Tibial nerve (tissue), 4 donors: ENCODE measurements at regions not wholly inside any gene's neighbourhood (a gene's known extent, or its start where the extent isn't known, plus 50 kb on each side); places are given as distances from the start of the nearest gene placed in this dataset.

ENCODE experiments used
- DNase-seq, 2 donors: peaks; one replicate each; pipeline ENCODE4 v3.0.0-alpha.2; 2019; ENCODE audit warnings: low spot score in 2 of 2
- H3K27ac ChIP-seq, 4 donors: fragments of 200-600 bp; sonication (generic) in 3 of 4; one replicate each; pipeline ENCODE4 v1.5.1; 2017 to 2019; ENCODE audit warnings: mild to moderate bottlenecking in 1 of 4
- H3K27me3 ChIP-seq, 2 donors: fragments of 200-600 bp; sonication (generic) in 1 of 2; one replicate each; pipeline versions ENCODE4 v1.5.1 to v1.6.0; 2017 to 2019
- H3K36me3 ChIP-seq, 3 donors: fragments of 200-600 bp; sonication (generic); one replicate each; pipeline ENCODE4 v1.5.1; 2018 to 2019
- H3K4me1 ChIP-seq, 4 donors: fragments of 200-600 bp; sonication (generic) in 3 of 4; one replicate each; pipeline ENCODE4 v1.5.1; 2017 to 2019
- H3K4me3 ChIP-seq, 4 donors: fragments of 200-600 bp; sonication (generic) in 3 of 4; one replicate each; pipeline ENCODE4 v1.5.1; 2017 to 2019; ENCODE audit warnings: mild to moderate bottlenecking in 1 of 4, moderate library complexity in 1 of 4
- H3K9me3 ChIP-seq, 4 donors: fragments of 200-600 bp; sonication (generic) in 3 of 4; one replicate each; pipeline ENCODE4 v1.5.1; 2017 to 2019
- CTCF ChIP-seq, 5 experiments: fragments of 200-600 bp in 3 of 5; fragments of 450-650 bp in 2 of 5; sonication (generic) in 3 of 5; IDR thresholded peaks; one replicate each; pipeline ENCODE4 v1.5.1; 2016 to 2019; ENCODE audit warnings: antibody characterized with exemption in 5 of 5, mild to moderate bottlenecking in 3 of 5, moderate library complexity in 2 of 5
- EP300 ChIP-seq, 2 donors: sonication (generic); formaldehyde crosslinking; IDR thresholded peaks; one replicate each; pipeline ENCODE4 v1.6.1; 2017; ENCODE audit warnings: antibody characterized with exemption in 2 of 2, mild to moderate bottlenecking in 1 of 2
- POLR2A ChIP-seq, 2 donors: fragments of 450-650 bp; IDR thresholded peaks; one replicate each; pipeline ENCODE4 v1.6.1; 2017; ENCODE audit warnings: antibody characterized with exemption in 2 of 2, mild to moderate bottlenecking in 2 of 2, moderate library complexity in 2 of 2
- WGBS, 2 donors: methylation state at CpG; one replicate each; pipeline ENCODE4 v1.1.5; 2018; 5-methylcytosine and 5-hydroxymethylcytosine counted together

- no peak for DNase-seq
- Histone ChIP-seq H3K4me3 (no peak overlapping the region), H3K36me3 (no peaks in the 10 kb centered on the region), H3K27me3 (no peaks in the 10 kb centered on the region), H3K4me1 (no peaks in the 10 kb centered on the region), H3K9me3 (no peaks in the 10 kb centered on the region), H3K27ac (no peak overlapping the region)
- TF ChIP-seq EP300 (IDR thresholded peaks at IDR 0.05) (no peak), POLR2A (IDR thresholded peaks at IDR 0.05) (no peak), CTCF (IDR thresholded peaks at IDR 0.05) (no peak)
Measured at GRCh38 chrX:128870361-128870760, 652.9 kb downstream of the SMARCA1 start.

DNA sequence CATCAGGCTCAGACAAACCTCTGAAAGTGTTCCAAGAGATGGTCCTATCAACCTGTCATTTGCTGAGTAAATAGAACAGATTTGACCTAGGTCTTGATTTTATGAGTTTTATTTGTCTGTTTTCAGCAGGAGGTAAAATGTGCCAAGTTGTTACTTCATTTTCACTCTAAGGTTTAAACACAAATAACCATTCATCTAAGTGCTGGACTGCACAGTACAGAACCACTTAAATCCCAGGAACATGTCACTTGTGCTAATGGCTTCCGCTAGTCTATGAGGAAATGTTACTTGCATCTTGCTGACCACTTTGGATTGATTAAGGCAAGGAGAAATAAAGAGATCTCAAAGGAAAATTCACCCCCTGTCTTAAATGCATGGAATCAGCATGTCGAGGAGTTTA is 660.7 kb downstream of the SMARCA1 start:
- no peaks in the 10 kb centered on the region for H3K9me3 ChIP-seq
- H3K4me1 ChIP-seq: no peaks in the 10 kb centered on the region
- H3K4me3 ChIP-seq: no peak overlapping the region
- WGBS, 2 donors: 61 to 64% methylated on average over 2 of the region's 2 CpGs
- H3K27me3 ChIP-seq: no peaks in the 10 kb centered on the region
- no peak for DNase-seq
- TF ChIP-seq POLR2A (IDR thresholded peaks at IDR 0.05) (no peak), EP300 (IDR thresholded peaks at IDR 0.05) (no peak), CTCF (IDR thresholded peaks at IDR 0.05) (no peak)
- H3K27ac ChIP-seq: no peak overlapping the region
- no peaks in the 10 kb centered on the region for H3K36me3 ChIP-seq

- no peaks in the 10 kb centered on the region for H3K9me3 ChIP-seq
- no peak overlapping the region for H3K4me3 ChIP-seq
- no peak for DNase-seq
- H3K36me3 ChIP-seq: no peaks in the 10 kb centered on the region
- no peak overlapping the region for H3K27ac ChIP-seq
- H3K4me1 ChIP-seq: no peaks in the 10 kb centered on the region
- H3K27me3 ChIP-seq: no peaks in the 10 kb centered on the region
- WGBS, 2 donors: 28 to 56% methylated on average over 3 of the region's 3 CpGs
- TF ChIP-seq POLR2A (IDR thresholded peaks at IDR 0.05) (no peak), EP300 (IDR thresholded peaks at IDR 0.05) (no peak), CTCF (IDR thresholded peaks at IDR 0.05) (no peak)
Measured at GRCh38 chrX:128848374-128848773, 674.9 kb downstream of the SMARCA1 start.

GRCh38 chrX:128846385-128846784 is 676.9 kb downstream of the SMARCA1 start:
- Histone ChIP-seq H3K27me3 (no peaks in the 10 kb centered on the region), H3K4me1 (no peaks in the 10 kb centered on the region), H3K27ac (no peak overlapping the region), H3K4me3 (no peak overlapping the region), H3K9me3 (no peaks in the 10 kb centered on the region), H3K36me3 (no peaks in the 10 kb centered on the region)
- 64 to 79% methylated on average over 3 of the region's 3 CpGs for WGBS, 2 donors
- no peak for DNase-seq
- TF ChIP-seq EP300 (IDR thresholded peaks at IDR 0.05) (no peak), POLR2A (IDR thresholded peaks at IDR 0.05) (no peak), CTCF (IDR thresholded peaks at IDR 0.05) (no peak)

DNA sequence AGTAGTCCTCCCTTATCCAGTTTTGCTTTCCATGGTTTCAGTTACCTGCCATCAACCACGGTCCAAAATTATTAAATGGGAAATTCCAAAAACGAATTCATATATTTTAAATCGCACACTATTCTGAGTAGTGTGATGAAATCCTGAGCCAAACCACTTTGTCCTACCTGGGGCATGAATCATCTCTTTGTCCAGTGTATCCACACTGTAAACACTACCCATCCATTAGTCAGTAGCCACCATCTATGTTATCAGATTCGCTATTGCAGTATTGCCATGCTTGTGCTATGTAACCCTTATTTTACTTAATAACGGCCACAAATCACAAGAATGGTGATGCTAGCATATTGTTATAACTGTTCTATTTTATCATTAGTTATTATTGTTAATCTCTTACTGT is 704.6 kb downstream of the SMARCA1 start:
- WGBS, 2 donors: 86 to 91% methylated on average over 5 of the region's 5 CpGs
- Histone ChIP-seq H3K27ac (no peak overlapping the region), H3K9me3 (no peaks in the 10 kb centered on the region), H3K36me3 (no peaks in the 10 kb centered on the region), H3K27me3 (no peaks in the 10 kb centered on the region), H3K4me1 (no peaks in the 10 kb centered on the region), H3K4me3 (no peak overlapping the region)
- DNase-seq: no peak
- TF ChIP-seq POLR2A (IDR thresholded peaks at IDR 0.05): no peak
- TF ChIP-seq CTCF (IDR thresholded peaks at IDR 0.05): no peak
- TF ChIP-seq EP300 (IDR thresholded peaks at IDR 0.05): no peak
